OCI-LY7 (cell line): ENCODE measurements at regions not wholly inside any gene's neighbourhood (a gene's known extent, or its start where the extent isn't known, plus 50 kb on each side); places are given as distances from the start of the nearest gene placed in this dataset.

ENCODE experiments used
- EZH2phosphoT487 ChIP-seq: fragments of 200-600 bp; sonication (generic); IDR thresholded peaks from 2 replicates; pipeline ENCODE4 v1.6.1; 2018; ENCODE audit warnings: low read depth, borderline replicate concordance, mild to moderate bottlenecking, mixed run types, antibody characterized with exemption, low read length, moderate library complexity, mixed read lengths
- TF ChIP-seq, protein P1 (sequence below): fragments of 200-600 bp; sonication (generic); conservative IDR thresholded peaks from 2 replicates; pipeline ENCODE4 v1.5.1; 2014; ENCODE audit warnings: mild to moderate bottlenecking, antibody characterized with exemption, low read length, moderate library complexity, mixed read lengths

DNA sequence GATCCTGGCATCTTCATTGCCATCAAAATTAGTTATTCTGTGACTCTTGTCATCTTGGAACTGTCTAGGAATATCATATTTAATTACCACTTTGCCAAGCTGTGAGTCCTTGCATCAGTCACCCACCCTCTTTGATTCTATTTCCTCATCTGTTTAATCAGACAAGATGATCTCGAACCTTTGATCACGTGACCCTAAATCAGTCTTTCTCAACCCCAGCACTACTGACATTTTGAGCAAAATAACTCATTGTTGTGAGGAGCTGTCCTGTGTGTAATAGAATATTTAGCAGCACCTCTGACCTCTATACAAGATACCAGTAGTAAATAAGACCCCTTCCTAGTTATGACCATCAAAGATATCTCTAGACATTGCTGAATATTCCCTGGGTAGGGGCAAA, 343.4 kb upstream of the ARPP21 start:
- TF ChIP-seq, protein P1, sequence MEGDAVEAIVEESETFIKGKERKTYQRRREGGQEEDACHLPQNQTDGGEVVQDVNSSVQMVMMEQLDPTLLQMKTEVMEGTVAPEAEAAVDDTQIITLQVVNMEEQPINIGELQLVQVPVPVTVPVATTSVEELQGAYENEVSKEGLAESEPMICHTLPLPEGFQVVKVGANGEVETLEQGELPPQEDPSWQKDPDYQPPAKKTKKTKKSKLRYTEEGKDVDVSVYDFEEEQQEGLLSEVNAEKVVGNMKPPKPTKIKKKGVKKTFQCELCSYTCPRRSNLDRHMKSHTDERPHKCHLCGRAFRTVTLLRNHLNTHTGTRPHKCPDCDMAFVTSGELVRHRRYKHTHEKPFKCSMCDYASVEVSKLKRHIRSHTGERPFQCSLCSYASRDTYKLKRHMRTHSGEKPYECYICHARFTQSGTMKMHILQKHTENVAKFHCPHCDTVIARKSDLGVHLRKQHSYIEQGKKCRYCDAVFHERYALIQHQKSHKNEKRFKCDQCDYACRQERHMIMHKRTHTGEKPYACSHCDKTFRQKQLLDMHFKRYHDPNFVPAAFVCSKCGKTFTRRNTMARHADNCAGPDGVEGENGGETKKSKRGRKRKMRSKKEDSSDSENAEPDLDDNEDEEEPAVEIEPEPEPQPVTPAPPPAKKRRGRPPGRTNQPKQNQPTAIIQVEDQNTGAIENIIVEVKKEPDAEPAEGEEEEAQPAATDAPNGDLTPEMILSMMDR, result no peak
- no peak for TF ChIP-seq EZH2phosphoT487
